ENCODE measurements at regions not wholly inside any gene's neighbourhood (a gene's known extent, or its start where the extent isn't known, plus 50 kb on each side); places are given as distances from the start of the nearest gene placed in this dataset.

- no peak for DNase-seq (ENCODE audit: low spot score)
These were observed 56.4 kb downstream of the CD24 start for GRCh38 chr6:106918115-106918514.

- DNase-seq (ENCODE audit: low spot score), result no peak
These were observed 57.6 kb downstream of the CD24 start for GRCh38 chr6:106916891-106917290.

GRCh38 chr6:106913676-106914280 is 60.8 kb downstream of the CD24 start:
- no peak for DNase-seq (ENCODE audit: low spot score)

DNA sequence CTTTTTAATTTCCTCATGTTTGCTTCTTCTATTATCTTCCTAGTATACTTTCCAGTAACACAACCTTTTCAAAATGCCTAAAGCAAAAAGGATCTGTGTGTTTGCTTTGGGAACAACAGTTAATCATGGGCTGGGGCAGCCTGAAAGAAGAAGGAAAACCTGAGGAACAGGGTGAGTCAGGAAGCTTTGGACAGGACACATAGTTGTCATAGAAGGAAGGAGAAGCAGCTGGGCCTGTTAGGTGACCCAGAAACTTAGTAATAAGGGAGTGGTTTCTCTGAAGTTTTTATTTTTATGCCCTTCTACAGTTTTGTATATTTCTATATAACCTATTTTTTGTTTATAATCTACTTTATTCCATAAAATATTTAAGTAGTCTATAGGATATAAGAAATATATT is 61.4 kb downstream of the CD24 start:
- no peak for DNase-seq (ENCODE audit: low spot score)

DNA sequence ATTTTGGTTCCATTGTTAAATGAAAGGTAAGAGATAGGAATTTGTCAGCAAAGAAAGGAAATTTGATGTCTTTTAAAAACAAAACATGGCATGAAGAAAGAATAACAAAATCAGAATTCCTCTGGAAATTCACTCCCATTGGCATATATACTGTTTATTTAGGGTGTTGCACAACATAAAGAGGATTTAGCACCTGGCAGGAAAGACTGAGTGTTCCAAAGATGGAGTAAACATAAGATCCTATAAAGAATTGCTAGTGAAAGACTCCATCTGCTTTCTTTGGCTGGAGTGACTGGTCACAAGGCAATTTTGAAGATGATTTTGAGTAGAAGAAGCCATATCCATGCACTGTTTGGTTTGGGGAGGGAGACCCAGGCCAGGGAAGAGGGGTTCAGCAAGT is 62.4 kb downstream of the CD24 start:
- no peak for DNase-seq (ENCODE audit: low spot score)

DNA sequence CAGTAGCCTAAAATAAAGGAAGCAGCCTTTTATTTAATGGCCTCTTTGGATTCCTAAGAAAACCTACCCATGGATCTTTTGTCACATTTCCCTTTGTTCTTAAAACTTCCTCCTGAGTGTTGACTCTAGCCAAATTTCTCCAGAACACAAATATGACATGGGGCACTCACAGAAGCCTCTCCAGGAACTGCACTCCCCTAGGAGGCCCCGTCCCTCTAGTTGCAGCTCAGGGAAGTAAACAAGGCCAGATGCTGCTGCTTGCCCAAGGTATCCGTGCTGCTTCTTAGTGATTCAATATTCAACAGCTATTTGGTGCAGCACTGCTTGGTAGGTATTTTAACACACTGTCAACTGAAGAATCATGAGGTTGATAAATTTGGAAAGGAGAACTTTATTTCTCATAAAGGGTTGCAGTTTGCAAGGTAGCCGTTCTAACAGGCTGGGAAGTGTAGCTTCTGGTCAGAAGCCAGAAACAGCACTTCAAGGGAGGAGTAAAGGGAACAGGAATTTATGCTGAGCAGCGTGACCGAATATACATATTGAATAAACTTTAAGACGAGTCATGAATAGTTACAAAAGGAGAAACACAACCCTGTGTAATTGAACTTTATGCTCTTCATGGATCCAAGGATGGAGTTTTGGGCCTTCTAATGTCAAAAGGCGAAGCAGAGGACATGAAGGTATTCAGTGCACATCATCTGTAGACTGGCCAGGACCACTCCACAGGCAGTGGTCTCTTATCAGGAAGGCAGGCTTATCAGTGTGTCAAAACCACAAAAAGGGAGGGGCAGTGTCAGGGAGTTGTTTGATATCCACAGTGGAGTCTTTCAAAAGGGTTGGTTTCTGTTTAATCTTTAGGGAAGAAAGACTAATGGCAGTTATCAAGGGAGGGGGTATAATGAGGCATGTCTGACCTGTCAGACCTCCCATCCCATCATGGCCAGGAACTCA is 63.3 kb downstream of the CD24 start:
- no peak for DNase-seq (ENCODE audit: low spot score)

DNA sequence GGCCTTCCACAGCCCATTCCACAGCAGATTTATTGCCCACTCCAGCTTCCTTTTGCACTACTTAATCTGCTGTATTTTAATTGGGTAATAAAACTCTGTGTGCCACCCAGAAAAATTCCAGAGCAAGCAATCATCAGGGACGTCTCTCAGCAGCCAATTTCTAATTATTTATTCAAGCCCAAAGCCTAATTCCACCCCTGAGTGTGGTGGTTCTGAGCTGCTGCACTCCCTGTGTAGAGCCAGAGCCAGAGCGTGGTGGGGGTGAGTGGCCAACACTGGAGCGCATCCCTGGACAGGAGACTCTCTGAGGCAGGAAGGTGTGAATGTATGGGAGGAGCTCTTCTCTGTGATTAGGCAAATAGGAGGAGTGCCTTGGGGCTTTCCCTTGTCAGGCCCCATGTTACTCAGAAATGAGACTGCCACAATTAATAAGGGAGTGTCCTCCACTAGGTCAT is 66.1 kb downstream of the CD24 start:
- DNase-seq (ENCODE audit: low spot score), result no peak

- DNase-seq (ENCODE audit: low spot score), result no peak
These were observed 66.8 kb downstream of the CD24 start for GRCh38 chr6:106907754-106908153.

GRCh38 chr6:106906232-106906631 is 68.3 kb downstream of the CD24 start:
- DNase-seq (ENCODE audit: low spot score), result no peak

- no peak for DNase-seq (ENCODE audit: low spot score)
These were observed 71.2 kb downstream of the CD24 start for GRCh38 chr6:106903299-106903698.

DNA sequence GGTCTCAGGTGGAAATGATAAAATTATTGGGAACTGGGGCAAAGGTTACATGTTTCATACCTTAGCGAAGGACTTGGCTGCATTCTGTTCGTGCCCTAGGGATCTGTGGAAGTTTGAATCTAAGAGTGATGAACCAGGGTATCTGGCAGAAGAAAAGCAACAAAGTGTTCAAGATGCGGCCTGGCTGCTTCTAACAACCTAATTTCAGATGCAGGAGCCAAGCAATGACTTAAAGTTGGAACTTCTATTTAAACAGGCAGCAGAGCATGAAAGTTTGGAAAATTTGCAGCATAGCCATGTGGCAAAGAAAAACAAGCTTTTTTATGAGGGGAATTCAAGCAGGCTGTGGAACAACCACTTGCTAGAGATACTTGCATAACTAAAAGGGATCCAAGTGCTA is 73.5 kb downstream of the CD24 start:
- no peak for DNase-seq (ENCODE audit: low spot score)

- no peak for DNase-seq (ENCODE audit: low spot score)
These were observed 74.8 kb downstream of the CD24 start for GRCh38 chr6:106899697-106900096.

DNA sequence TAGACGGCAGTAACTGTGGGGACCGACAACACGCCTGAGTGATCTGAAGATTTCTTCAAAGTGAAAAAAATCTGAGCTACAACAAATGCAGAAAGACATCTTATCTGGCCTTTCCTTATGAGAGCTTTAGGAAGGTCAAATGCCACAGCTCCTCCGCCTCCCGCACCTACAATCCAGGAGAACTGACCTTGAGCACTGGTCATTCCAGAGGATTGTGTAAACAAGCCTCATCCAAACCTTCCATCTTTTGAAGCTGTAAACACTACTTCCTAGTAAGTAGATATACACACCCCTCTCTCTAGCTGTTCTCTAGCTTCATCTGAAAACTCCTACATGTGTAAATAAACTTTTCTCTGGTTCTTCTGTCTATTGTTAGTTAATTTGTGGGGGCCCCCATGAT is 76.9 kb downstream of the CD24 start:
- DNase-seq (ENCODE audit: low spot score), result no peak

DNA sequence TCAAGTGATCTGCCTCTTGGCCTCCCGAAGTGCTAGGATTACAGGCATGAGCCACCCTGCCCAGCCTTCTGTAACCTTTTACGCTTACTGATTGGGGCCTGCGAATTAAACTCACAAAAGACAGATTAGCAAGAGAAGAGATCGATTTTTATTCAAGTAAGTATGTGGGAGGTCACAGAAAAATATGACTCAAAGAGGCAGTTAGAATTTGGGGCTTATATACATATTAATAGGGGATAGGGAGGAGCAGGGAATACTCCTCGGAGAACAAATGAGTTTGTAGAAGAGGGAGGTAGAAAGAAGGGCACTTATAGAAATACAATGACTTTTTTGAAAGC is 78.9 kb downstream of the CD24 start:
- no peak for DNase-seq (ENCODE audit: low spot score)

- DNase-seq (ENCODE audit: low spot score), result no peak
These were observed 79.4 kb downstream of the CD24 start for GRCh38 chr6:106894978-106895702.

- no peak for DNase-seq (ENCODE audit: low spot score)
These were observed 82.3 kb downstream of the CD24 start for GRCh38 chr6:106892186-106892585.

GRCh38 chr6:106890447-106890846 is 84.1 kb downstream of the CD24 start:
- no peak for DNase-seq (ENCODE audit: low spot score)

DNA sequence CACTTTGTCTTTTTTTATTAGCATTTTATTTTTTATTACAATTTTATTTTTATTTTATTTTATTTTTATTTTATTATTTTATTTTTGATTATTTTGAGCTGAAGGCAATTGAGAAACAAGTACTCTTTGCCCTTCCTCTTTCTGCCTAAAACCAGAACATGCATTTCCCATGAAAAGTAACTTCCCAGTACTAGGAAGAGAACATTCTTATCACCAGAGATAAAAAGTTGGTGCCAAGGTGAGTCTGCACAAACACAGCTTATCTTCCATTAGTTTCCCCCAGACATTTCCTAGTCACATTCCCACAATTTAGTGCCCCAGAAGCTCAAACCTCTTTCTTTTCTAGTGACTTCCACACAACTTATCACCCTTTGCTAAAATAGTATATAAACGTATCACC is 84.8 kb downstream of the CD24 start:
- no peak for DNase-seq (ENCODE audit: low spot score)

GRCh38 chr6:106886922-106887797 is 87.4 kb downstream of the CD24 start:
- DNase-seq (ENCODE audit: low spot score), result no peak

GRCh38 chr6:106886081-106886843 is 88.3 kb downstream of the CD24 start:
- no peak for DNase-seq (ENCODE audit: low spot score)

DNA sequence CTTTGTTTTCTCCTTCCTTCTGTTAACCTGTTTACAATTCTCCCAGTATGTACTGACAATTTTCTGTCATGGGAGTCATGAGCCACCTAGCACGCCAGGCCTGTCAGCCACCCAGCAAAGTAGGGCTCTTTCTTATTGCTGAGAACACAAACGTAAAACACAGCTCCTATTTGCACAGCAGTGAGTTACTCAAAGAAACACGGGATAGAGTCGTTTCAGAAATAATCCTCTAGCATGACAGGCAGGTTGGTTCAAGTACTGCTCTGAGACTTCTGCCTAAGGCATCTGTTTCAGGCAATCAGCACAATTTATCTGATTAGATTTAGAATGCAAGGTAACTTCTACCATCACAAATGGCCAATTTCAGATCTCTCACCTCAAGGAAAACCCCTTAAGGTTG is 88.8 kb downstream of the CD24 start:
- DNase-seq (ENCODE audit: low spot score), result no peak
